HG02623 (cell line): ENCODE measurements at regions not wholly inside any gene's neighbourhood (a gene's known extent, or its start where the extent isn't known, plus 50 kb on each side); places are given as distances from the start of the nearest gene placed in this dataset.

ENCODE experiments used
- ATAC-seq: cut with Tn5 transposase; IDR thresholded peaks from one replicate; pipeline ENCODE4 v1.9.1; 2021; ENCODE audit warnings: moderate library complexity; ENCODE audit not compliant: unreplicated experiment

DNA sequence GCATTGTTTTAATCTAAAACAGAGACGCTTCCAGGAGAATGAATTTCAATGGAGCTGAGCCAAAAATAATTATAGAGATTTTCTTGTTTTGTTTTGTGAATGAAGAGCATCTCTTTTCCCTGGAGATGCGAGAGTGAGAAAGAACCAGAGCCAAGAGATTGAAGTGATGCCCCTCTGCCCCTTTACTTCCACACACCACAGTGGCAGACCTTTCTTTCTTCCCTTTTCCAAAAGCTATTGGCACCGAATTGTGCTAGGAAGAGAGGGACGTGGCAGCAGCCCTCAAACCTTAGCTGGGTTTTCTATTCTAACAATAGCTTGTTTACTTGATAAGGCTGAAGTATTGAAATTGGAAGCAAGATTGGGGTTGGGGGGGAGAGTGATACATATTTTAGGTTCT lies 133.0 kb upstream of the TMEM161B start:
- ATAC-seq, result no peak

DNA sequence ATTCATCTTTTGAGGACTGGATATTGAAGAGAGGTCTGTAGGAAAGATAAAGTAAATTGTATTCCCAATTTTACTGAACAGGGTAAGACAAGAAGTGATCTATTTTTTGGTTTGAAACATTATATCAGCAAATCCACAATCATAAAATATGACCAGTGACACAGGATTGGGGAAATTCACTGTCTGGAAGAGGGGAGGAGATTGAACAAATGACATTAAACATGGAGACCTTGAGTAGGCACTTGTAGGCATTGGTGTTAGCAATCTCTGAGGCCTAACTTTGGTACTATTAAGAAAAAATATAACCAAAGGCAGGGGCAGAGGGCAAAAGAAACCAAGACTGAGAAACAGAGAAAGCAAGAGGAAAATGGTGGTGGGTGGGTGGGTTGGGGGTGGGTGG lies 132.6 kb upstream of the TMEM161B start:
- no peak for ATAC-seq

DNA sequence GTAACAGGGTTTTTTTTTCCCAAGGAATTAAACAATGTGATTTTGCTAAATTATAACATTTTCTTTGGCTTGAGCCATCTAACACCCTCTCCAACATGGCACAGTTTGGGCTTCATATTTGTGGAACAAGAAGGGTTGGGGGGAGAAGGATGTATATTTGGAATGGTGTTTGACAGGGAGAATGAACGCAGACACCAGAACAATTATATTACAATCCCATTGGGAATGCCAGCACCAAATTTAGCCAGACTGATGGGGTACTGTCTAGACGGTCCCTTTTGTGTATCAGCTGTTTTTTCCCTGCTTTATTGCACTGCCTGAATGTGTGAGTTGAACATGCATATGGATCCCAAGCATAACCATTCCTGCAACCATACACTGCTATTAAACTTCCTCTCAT lies 130.9 kb upstream of the TMEM161B start:
- ATAC-seq, result no peak

DNA sequence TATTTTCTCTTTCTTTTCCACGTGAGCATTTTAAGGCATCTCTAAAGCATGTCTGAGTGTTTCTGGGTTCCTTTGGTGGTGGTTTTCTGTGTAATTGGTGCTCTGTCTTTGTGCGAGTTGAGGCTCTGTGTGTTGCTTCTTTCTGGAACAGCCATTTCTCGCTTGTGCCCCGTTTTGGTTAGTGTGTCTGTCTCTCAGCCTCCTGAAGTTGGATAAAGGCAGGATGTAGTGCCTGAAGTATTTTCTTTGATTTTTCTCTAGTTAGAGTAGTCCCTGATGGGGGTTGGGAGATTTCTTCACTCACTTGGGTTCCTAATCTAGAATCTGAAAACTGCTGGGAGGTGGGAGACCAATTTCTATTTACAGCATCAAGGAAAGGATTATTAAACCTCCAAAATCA lies 129.7 kb upstream of the TMEM161B start:
- ATAC-seq, result no peak

GRCh38 chr5:88396751-88397281 lies 128.2 kb upstream of the TMEM161B start:
- no peak for ATAC-seq

DNA sequence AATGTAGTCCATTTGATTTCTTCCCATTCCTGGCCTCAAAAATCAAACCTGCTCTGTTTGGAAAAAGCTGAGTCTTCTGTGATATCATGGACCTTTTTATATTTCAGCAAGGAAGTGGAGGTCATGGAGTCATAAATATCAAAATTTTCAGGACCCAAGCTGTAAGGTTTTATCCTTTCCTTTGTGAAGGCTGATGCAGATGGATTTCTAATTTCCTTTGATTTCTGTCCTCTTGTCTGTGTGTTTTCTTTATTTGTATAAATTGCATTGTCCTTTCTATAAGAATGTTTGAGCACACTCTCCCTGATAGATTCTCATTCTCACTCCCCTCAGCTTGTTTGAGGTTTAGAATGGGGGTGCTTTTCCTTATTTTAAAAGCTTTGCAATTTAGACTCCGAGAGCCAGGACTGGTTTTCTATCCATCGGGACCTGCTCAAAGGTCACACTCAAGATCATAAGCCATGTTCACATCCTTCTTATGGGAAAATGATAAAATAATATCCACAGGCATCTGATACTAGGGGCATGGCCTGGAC lies 127.4 kb upstream of the TMEM161B start:
- ATAC-seq, result no peak

GRCh38 chr5:88395264-88395663 lies 126.6 kb upstream of the TMEM161B start:
- no peak for ATAC-seq

DNA sequence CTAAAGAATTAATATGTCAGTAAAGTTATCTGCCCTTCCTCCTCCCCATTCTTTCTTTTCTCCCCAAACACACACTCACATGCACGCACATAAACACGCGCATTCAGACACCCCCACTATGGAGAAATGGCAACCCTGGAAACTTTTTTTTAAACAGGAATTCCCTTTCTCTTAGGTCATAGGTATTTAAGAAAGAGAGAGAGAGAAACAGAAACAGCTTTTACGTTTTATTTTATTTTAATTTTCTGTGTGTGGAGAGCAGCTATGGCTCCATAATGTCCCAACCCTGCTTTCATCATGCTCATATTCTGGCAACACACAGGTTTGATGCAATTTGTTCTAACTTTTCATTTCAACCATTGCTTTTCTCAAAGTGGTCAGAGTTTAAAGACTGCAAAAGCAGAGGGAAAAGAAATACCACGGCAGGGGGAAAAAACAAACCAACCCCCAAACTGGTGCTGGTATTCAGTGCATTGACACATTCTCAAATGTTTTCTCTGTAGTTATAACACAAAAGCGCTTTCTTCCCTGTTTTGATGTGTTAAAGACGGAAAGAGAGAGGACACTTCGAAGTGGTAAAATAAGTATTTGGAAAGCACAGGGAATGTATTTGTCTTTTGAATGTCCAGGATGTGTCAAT lies 126.0 kb upstream of the TMEM161B start:
- no peak for ATAC-seq

DNA sequence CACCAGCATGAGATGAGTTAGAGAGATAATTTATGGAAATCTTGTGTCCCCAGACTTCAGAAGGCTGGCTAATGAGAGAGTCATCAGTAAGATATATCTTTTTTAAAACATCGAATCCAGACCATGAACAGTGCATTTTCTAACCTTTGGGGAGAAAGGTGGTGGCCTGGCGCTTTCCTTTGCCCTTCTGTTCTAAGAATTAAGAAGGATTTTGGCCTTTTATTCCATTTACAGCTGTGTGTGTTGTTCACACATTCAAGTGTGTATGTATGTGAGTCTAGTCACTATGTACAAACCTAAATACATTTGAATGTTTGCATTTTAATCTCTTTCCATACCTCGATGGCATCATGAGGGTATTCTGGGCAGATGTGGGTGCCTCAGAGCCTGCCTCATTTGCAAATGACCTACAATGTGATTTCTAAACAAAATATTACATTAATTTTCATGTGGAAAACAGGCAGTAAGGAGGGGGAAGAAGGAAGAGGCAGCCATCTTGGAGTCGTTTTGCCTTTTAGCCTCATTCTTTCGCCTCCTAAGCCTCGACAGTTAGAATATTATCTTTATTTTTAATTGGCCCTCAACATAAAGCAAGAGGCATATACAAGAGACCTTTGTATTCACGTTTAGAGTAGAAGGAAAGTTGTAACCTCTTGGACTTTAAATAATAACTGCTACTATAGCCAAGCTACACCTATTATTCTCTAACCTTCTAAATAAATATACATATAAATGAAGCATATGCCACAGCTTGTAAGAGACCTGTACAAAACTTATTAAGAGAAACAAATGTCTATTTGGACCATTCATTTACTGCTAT lies 125.3 kb upstream of the TMEM161B start:
- no peak for ATAC-seq

- no peak for ATAC-seq
Observed at GRCh38 chr5:88393042-88393441, 124.4 kb upstream of the TMEM161B start.

DNA sequence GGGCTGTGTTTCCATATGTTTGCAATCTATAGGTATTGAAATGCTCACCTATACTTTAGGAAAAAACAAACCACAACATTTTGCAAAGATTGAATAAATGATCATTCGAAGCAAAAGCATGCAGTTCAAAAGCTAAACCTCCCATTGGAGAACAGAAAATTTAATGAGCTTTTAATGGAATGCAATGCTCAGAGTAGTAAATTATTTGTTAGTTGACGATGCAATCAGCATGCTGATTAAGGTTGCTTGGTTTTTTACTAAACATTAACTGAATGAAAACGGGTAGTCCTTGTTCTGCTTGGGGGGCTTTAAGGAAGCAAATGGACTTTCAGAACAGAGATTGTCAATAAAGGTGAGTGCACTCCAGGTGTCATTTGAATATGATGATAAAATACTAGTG lies 123.3 kb upstream of the TMEM161B start:
- no peak for ATAC-seq

GRCh38 chr5:88391116-88391515 lies 122.5 kb upstream of the TMEM161B start:
- ATAC-seq, result no peak

GRCh38 chr5:88390481-88390880 lies 121.8 kb upstream of the TMEM161B start:
- no peak for ATAC-seq

- no peak for ATAC-seq
Observed at GRCh38 chr5:88390096-88390441, 121.4 kb upstream of the TMEM161B start.

GRCh38 chr5:88389338-88390095 lies 120.9 kb upstream of the TMEM161B start:
- no peak for ATAC-seq

GRCh38 chr5:88388476-88389337 lies 120.1 kb upstream of the TMEM161B start:
- ATAC-seq, result no peak

DNA sequence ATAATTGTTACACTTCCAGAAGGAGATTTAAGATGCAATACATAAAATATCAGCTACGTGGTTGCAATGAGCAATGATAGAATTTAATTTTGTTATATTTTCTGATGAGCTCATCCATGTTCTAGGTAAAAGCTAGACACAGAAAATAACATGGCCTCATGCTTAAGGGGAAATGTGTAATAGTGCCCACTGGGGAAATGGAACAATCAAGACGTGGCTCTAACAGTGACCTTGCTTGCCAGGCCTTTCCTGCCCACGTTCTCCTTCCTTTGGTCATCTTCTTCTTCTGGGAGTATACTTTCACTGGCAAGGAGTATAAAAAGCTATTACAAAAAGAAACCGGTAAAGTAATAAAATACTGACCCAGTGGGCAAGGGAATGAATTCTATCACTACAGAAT lies 116.2 kb upstream of the TMEM161B start:
- ATAC-seq, result no peak

GRCh38 chr5:88380332-88380731 lies 111.7 kb upstream of the TMEM161B start:
- ATAC-seq, result no peak

DNA sequence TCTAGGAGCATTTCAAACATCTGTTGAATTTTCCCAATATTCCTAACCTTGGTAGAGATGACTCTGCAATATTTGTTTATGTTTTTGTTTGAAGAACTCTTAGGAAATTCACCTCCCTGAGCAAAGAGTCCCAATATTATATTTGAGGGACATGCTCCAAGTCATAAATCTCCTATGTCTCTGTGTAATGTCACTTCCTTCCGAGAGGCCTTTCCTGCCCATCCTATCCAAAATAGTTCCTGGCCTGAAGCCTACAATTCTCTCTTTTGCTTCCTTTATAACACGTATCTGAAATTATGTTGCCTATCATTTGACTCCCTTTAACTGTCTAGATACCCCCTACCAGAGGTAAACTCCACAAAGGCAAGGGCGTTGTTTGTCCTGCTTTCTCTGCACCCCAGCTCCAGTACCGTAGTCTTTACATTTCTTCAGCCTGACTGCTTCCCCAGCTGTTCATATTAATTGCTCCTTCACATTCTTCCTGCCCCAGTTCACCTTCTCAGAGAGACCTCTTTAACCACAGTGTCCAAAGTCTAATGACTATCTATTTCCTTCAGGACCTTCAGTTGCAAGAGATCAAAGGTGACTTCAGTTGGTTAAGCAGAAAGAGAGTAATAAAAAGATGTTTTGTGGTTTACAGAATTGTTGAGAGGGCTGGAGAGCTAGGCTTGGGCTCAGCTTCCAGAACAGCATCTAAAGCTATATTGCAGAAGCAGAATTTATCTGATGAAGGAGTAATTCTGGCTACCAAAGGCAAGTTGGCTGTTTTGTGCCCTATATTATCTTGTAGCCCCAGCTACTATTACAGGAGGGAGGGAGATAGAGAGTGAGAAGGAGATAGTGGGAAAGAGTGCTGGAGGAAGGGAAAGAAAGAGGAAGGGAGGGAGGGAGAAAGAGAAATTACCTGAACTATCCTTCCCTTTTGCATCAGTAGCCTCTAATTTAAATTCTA lies 109.3 kb upstream of the TMEM161B start:
- no peak for ATAC-seq
